ENCODE measurements at regions not wholly inside any gene's neighbourhood (a gene's known extent, or its start where the extent isn't known, plus 50 kb on each side); places are given as distances from the start of the nearest gene placed in this dataset.

DNA sequence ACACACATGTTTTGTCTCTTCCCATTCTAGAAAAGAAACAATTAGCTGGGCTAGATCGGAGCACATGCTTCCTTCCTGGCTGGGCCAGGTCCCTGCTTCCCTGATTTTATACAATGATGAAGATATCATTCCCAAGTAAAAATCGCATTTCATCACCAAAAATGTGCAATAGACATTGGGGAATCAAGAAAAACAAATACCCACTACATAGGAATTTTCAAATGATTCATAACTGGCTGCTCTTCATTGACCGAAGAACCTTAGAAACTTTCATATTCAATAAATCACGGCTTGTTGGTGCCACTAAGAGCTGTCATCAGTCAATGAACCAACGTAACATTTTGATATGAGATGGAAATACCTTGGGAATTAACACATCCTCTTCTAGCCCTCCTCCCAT, 373.6 kb upstream of the TRIB2 start:
- no peak for DNase-seq
- Mint-ChIP-seq H3K4me1 (ENCODE audit: low read depth) (peaks cover 40% of the 10 kb centered on the region), H3K9me3 (no peaks in the 10 kb centered on the region), H3K36me3 (ENCODE audit: low read depth) (no peaks in the 10 kb centered on the region), H3K27ac (no peak overlapping the region), H3K4me3 (no peak overlapping the region), H3K27me3 (ENCODE audit: insufficient read depth) (peaks cover 3% of the 10 kb centered on the region; the same call in 1 of the 2 replicates)
- TF ChIP-seq, protein P1, sequence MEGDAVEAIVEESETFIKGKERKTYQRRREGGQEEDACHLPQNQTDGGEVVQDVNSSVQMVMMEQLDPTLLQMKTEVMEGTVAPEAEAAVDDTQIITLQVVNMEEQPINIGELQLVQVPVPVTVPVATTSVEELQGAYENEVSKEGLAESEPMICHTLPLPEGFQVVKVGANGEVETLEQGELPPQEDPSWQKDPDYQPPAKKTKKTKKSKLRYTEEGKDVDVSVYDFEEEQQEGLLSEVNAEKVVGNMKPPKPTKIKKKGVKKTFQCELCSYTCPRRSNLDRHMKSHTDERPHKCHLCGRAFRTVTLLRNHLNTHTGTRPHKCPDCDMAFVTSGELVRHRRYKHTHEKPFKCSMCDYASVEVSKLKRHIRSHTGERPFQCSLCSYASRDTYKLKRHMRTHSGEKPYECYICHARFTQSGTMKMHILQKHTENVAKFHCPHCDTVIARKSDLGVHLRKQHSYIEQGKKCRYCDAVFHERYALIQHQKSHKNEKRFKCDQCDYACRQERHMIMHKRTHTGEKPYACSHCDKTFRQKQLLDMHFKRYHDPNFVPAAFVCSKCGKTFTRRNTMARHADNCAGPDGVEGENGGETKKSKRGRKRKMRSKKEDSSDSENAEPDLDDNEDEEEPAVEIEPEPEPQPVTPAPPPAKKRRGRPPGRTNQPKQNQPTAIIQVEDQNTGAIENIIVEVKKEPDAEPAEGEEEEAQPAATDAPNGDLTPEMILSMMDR (IDR thresholded peaks at IDR 0.05): no peak

GRCh38 chr2:12347066-12347493, 369.7 kb upstream of the TRIB2 start:
- TF ChIP-seq, protein P1 (IDR thresholded peaks at IDR 0.05): no peak
- no peaks in the 10 kb centered on the region for H3K36me3 Mint-ChIP-seq (ENCODE audit: low read depth)
- H3K9me3 Mint-ChIP-seq: no peaks in the 10 kb centered on the region
- H3K4me1 Mint-ChIP-seq (ENCODE audit: low read depth): peaks cover 23% of the 10 kb centered on the region
- DNase-seq: no peak
- no peak overlapping the region for H3K4me3 Mint-ChIP-seq
- no peak overlapping the region for H3K27ac Mint-ChIP-seq
- H3K27me3 Mint-ChIP-seq (ENCODE audit: insufficient read depth): peaks cover 1% of the 10 kb centered on the region; the same call in 1 of the 2 replicates

- no peaks in the 10 kb centered on the region for H3K36me3 Mint-ChIP-seq (ENCODE audit: low read depth)
- no peaks in the 10 kb centered on the region for H3K9me3 Mint-ChIP-seq
- TF ChIP-seq, protein P1 (IDR thresholded peaks at IDR 0.05): no peak
- no peaks in the 10 kb centered on the region; the same call in 1 of the 2 replicates for H3K27me3 Mint-ChIP-seq (ENCODE audit: insufficient read depth)
- H3K27ac Mint-ChIP-seq: no peak overlapping the region
- H3K4me1 Mint-ChIP-seq (ENCODE audit: low read depth): peaks cover 15% of the 10 kb centered on the region
- DNase-seq: no peak
- H3K4me3 Mint-ChIP-seq: no peak overlapping the region
Observed at GRCh38 chr2:12348216-12348615, 368.5 kb upstream of the TRIB2 start.

DNA sequence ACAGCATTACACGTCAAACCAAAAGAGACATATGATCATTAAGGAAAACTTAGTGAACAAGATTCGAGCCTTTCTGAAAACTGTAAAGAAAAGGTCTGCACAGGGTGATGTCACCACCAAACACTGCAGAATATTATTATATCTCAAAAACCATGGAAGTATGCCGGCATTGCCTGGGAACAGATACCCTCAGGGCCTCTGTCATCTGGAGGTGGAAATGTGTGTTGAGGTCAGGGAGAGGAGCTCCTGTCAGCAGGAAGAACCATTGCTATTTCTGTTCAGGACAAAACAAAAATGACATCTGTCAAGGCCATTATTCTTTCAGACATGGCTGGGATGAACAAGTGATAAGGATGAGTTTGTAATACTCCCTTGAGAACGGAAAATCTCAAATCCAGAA, 365.9 kb upstream of the TRIB2 start:
- Mint-ChIP-seq H3K27ac (no peak overlapping the region), H3K36me3 (ENCODE audit: low read depth) (no peaks in the 10 kb centered on the region), H3K27me3 (ENCODE audit: insufficient read depth) (no peaks in the 10 kb centered on the region; the same call in 1 of the 2 replicates), H3K9me3 (no peaks in the 10 kb centered on the region), H3K4me1 (ENCODE audit: low read depth) (peaks cover 15% of the 10 kb centered on the region), H3K4me3 (no peak overlapping the region)
- no peak for DNase-seq
- TF ChIP-seq, protein P1 (IDR thresholded peaks at IDR 0.05): no peak

- Mint-ChIP-seq H3K9me3 (no peaks in the 10 kb centered on the region), H3K4me1 (ENCODE audit: low read depth) (peaks cover 11% of the 10 kb centered on the region), H3K4me3 (no peak overlapping the region), H3K27ac (no peak overlapping the region), H3K27me3 (ENCODE audit: insufficient read depth) (no peaks in the 10 kb centered on the region; the same call in 1 of the 2 replicates), H3K36me3 (ENCODE audit: low read depth) (no peaks in the 10 kb centered on the region)
- TF ChIP-seq, protein P1 (IDR thresholded peaks at IDR 0.05): no peak
- no peak for DNase-seq
Observed at GRCh38 chr2:12352889-12353288, 363.8 kb upstream of the TRIB2 start.

- H3K36me3 Mint-ChIP-seq (ENCODE audit: low read depth): no peaks in the 10 kb centered on the region
- DNase-seq: no peak
- no peak overlapping the region for H3K27ac Mint-ChIP-seq
- TF ChIP-seq, protein P1 (IDR thresholded peaks at IDR 0.05): no peak
- H3K9me3 Mint-ChIP-seq: peaks cover 4% of the 10 kb centered on the region; the same call in 1 of the 2 replicates
- no peak overlapping the region for H3K4me3 Mint-ChIP-seq
- no peaks in the 10 kb centered on the region for H3K27me3 Mint-ChIP-seq (ENCODE audit: insufficient read depth)
- no peaks in the 10 kb centered on the region for H3K4me1 Mint-ChIP-seq (ENCODE audit: low read depth)
Observed at GRCh38 chr2:12361506-12361905, 355.2 kb upstream of the TRIB2 start.

Data from HFFc6 (cell line).